ENCODE measurements at regions not wholly inside any gene's neighbourhood (a gene's known extent, or its start where the extent isn't known, plus 50 kb on each side); places are given as distances from the start of the nearest gene placed in this dataset.
"Not testable (repeated sequence)": the region's sequence is repeated elsewhere in the genome, so short reads cannot be mapped to it uniquely, and the experiment has no call there.

DNA sequence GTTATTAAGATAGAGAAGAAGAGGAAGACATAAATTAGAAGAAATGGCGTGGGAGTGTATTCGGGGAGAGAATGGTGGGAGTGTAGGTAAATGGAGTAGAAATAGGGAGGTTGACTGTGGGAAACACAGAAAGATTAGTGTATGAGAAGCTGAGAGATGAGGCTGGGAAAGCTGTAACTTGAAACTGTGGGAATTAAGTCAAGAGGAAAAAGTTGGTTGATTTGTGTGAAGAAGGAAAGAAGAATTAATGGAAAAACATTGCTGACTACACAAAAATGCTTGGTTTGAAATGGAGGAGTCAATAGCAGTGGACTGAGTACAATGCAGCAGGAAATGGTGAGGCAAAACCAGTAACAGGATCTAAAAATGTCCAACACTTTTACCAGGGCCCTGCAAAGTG lies 448.3 kb downstream of the PTPRC start:
- no peak overlapping the region for H3K27ac Mint-ChIP-seq (ENCODE audit: low read depth)
- H3K36me3 Mint-ChIP-seq (ENCODE audit: insufficient read depth), result no peaks in the 10 kb centered on the region
- H3K4me3 Mint-ChIP-seq, result no peak overlapping the region
- no peaks in the 10 kb centered on the region for H3K27me3 Mint-ChIP-seq
- ATAC-seq (replicated peaks; ENCODE audit: extremely low read depth, poor library complexity, severe bottlenecking) (no peak), DNase-seq (ENCODE audit: low spot score in 2 of 2) (no peak)
- H3K9me3 Mint-ChIP-seq, result no peaks in the 10 kb centered on the region
- H3K4me1 Mint-ChIP-seq, result peaks cover 21% of the 10 kb centered on the region

DNA sequence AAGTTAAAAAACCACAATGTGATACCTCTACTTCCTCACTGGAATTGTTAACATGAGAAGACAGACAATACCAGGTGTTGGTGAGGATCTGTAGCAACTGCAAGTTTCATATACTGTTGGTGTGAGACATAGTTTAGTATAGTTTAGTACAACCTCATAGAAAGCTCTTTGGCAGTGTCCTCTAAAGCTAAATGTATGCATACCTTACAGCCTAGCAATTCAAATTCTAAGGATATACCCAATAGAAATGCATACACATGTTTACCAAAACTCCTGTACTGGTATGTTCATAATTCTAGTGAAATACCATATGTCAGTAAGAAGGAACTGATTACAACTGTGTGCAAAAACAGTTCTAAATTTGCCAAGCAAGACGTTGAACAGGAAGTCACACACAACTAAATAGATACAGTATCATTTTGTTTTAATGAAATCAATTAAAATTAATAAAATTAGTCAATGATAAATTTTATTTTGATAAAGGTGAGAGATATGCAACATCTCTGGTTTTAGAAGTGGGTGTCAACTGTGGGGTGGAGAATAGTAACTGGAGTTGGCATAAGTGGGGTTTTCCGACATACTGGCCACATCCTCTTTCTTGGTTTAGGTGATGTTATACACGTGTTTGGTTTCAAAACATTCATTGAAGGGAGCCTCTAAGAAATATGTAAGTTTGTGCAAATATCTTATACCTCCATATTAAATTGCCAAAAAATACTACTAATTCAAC lies 450.7 kb downstream of the PTPRC start:
- DNase-seq (ENCODE audit: low spot score in 2 of 2), result peak in 1 of 2 donors; percentile 40
- no peaks in the 10 kb centered on the region for H3K9me3 Mint-ChIP-seq
- H3K27ac Mint-ChIP-seq (ENCODE audit: low read depth), result no peak overlapping the region
- H3K4me3 Mint-ChIP-seq, result no peak overlapping the region
- H3K27me3 Mint-ChIP-seq, result no peaks in the 10 kb centered on the region
- H3K4me1 Mint-ChIP-seq, result peaks cover 21% of the 10 kb centered on the region
- no peaks in the 10 kb centered on the region for H3K36me3 Mint-ChIP-seq (ENCODE audit: insufficient read depth)
- peak; percentile 100 for ATAC-seq (replicated peaks; ENCODE audit: extremely low read depth, poor library complexity, severe bottlenecking)

DNA sequence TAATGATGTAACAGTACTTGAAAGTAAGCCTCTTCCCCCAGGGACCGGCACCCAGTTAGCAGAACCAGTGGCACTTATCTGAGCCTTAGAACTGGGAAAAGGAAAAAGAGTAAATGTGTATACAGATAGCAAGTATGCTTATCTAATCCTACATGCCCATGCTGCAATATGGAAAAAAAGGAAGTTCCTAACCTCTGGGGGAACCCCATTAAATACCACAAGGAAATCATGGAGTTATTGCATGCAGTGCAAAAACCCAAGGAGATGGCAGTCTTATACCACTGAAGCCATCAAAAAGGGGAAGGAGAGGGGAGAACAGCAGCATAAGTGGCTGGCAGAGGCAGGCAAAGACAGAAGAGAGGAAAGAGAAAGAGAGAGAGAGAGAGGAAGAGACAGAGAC lies 456.8 kb downstream of the PTPRC start:
- H3K9me3 Mint-ChIP-seq; ATAC-seq (replicated peaks; ENCODE audit: extremely low read depth, poor library complexity, severe bottlenecking); H3K4me3 Mint-ChIP-seq; DNase-seq (ENCODE audit: low spot score in 2 of 2); H3K27me3 Mint-ChIP-seq; H3K4me1 Mint-ChIP-seq; H3K27ac Mint-ChIP-seq (ENCODE audit: low read depth); H3K36me3 Mint-ChIP-seq (ENCODE audit: insufficient read depth): not testable (repeated sequence)

DNA sequence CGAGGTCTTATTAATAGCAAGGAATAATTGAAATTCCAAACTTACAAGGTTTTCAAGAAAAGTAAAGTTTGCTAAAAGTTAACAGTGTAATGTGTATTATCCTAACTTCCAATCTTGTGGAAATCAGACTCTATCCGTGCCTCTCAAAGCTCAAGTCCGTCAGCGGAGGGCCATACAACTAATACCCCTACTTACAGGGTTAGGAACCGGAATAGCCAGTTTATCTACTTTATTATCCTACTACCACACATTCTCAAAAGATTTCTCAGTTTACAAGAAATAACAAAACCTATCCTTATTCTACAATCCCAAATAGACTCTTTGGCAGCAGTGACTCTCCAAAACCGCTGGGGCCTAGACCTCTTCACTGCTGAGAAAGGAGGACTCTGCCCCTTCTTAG lies 457.8 kb downstream of the PTPRC start:
- Mint-ChIP-seq H3K27ac (ENCODE audit: low read depth) (no peak overlapping the region), H3K9me3 (no peaks in the 10 kb centered on the region), H3K4me1 (no peaks in the 10 kb centered on the region), H3K36me3 (ENCODE audit: insufficient read depth) (no peaks in the 10 kb centered on the region), H3K27me3 (no peaks in the 10 kb centered on the region), H3K4me3 (no peak overlapping the region)
- no peak for ATAC-seq (replicated peaks; ENCODE audit: extremely low read depth, poor library complexity, severe bottlenecking)
- DNase-seq (ENCODE audit: low spot score in 2 of 2), result no peak

DNA sequence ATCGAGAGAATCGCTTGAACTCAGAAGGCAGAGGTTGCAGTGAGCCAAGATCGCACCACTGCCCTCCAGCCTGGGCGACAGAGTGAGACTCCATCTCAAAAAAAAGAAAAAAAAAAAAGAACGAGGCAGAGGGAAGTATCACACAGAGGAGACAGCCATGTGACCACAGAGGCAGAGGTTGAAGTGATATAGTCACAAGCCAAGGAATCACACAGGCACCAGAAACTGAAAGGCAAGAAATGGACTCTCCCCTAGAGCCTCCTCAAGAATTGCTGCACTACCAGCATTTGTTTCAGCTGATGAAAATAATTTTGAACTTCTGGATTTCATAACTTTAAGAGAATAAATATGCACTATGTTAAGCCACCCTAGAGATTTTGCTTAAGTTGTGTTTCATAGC lies 459.6 kb downstream of the PTPRC start:
- H3K4me3 Mint-ChIP-seq, result no peak overlapping the region
- DNase-seq (ENCODE audit: low spot score in 2 of 2), result no peak
- no peaks in the 10 kb centered on the region for H3K9me3 Mint-ChIP-seq
- H3K36me3 Mint-ChIP-seq (ENCODE audit: insufficient read depth), result no peaks in the 10 kb centered on the region
- no peak overlapping the region for H3K27ac Mint-ChIP-seq (ENCODE audit: low read depth)
- H3K27me3 Mint-ChIP-seq, result no peaks in the 10 kb centered on the region
- H3K4me1 Mint-ChIP-seq, result no peaks in the 10 kb centered on the region
- ATAC-seq (replicated peaks; ENCODE audit: extremely low read depth, poor library complexity, severe bottlenecking), result no peak

DNA sequence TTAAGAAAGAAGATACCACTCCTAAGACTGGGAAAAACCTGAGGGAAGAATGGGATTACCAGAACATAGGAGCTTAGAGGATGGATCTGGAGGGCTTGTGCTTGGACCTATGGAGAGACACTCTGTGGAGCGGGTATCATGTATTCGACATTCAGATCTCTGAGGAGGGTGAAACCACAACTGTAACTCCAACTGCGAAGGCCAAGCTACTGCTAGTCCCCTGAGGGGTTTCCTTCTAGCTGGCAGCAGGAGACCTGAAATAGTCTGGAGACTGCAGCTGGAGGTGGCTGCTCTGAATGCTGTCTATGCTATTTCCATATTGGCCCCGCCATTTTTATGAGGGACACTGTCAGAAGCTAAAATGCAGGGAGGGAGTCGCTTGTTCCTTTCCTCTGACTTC lies 462.3 kb downstream of the PTPRC start:
- DNase-seq (ENCODE audit: low spot score in 2 of 2) (no peak), ATAC-seq (replicated peaks; ENCODE audit: extremely low read depth, poor library complexity, severe bottlenecking) (no peak)
- Mint-ChIP-seq H3K4me1 (no peaks in the 10 kb centered on the region), H3K4me3 (no peak overlapping the region), H3K9me3 (peaks cover 8% of the 10 kb centered on the region), H3K36me3 (ENCODE audit: insufficient read depth) (no peaks in the 10 kb centered on the region), H3K27ac (ENCODE audit: low read depth) (no peak overlapping the region), H3K27me3 (no peaks in the 10 kb centered on the region)

DNA sequence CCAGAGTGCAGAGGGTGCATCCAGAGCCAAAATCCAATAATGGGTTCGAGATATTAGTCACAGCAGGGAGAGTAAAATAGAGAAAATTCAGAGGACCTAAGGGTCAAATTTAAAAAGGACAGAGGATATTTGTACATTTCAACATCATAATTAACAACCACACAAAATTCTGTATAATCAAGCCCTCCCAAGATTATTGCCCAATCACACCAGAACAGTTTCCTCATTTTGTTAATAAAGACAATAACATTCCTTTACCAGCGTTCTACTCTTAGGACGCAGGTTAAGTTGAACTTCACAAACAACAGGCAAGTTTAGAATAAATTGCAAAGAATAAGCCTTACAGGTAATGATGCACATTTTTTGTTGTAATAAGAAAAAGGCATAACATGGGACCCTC lies 462.8 kb downstream of the PTPRC start:
- DNase-seq (ENCODE audit: low spot score in 2 of 2), result no peak
- ATAC-seq (replicated peaks; ENCODE audit: extremely low read depth, poor library complexity, severe bottlenecking), result no peak
- no peaks in the 10 kb centered on the region for H3K27me3 Mint-ChIP-seq
- H3K4me3 Mint-ChIP-seq, result no peak overlapping the region
- H3K4me1 Mint-ChIP-seq, result no peaks in the 10 kb centered on the region
- no peak overlapping the region for H3K27ac Mint-ChIP-seq (ENCODE audit: low read depth)
- H3K9me3 Mint-ChIP-seq, result peaks cover 8% of the 10 kb centered on the region
- H3K36me3 Mint-ChIP-seq (ENCODE audit: insufficient read depth), result no peaks in the 10 kb centered on the region

DNA sequence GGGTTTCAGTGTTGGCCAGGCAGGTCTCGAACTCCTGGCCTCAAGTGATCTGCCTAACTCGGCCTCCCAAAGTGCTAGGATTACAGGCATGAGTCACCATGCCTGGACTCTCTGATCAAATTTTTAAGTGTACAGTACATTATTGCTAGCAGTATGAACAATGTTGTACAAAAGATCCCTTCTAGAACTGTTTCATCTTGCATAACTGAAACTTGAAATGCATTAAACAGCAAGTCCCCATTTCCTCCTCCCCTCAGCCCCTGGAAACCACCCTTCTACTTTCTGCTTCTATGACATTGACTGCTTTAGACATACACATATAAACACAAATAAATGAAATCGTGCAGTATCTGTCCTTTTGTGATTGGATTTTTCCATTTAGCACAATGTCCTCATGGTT lies 463.4 kb downstream of the PTPRC start:
- H3K4me1 Mint-ChIP-seq, result no peaks in the 10 kb centered on the region
- DNase-seq (ENCODE audit: low spot score in 2 of 2) (no peak), ATAC-seq (replicated peaks; ENCODE audit: extremely low read depth, poor library complexity, severe bottlenecking) (no peak)
- no peak overlapping the region for H3K27ac Mint-ChIP-seq (ENCODE audit: low read depth)
- no peaks in the 10 kb centered on the region for H3K27me3 Mint-ChIP-seq
- H3K9me3 Mint-ChIP-seq, result peaks cover 8% of the 10 kb centered on the region
- no peak overlapping the region for H3K4me3 Mint-ChIP-seq
- H3K36me3 Mint-ChIP-seq (ENCODE audit: insufficient read depth), result no peaks in the 10 kb centered on the region

DNA sequence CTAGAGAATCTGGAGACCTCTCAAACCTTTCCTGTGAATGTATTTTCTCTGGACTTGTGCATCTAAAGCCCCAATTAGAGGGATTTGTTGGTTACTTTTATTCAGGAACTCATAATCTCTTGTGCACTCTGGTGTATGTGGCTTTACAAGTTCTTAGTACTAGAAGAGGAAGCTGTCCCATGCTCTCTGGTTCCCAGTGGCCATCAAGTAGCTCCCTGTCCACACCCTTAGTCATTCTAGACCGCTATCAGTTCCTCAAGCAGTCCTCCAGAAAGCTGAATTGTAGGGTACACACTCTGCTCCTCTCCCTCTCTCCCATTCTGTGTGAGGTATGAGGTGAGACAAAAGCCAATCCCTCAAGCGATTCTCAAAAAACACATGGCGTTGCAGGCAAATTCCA lies 470.3 kb downstream of the PTPRC start:
- peaks cover 8% of the 10 kb centered on the region for H3K9me3 Mint-ChIP-seq
- no peaks in the 10 kb centered on the region for H3K4me1 Mint-ChIP-seq
- no peaks in the 10 kb centered on the region for H3K36me3 Mint-ChIP-seq (ENCODE audit: insufficient read depth)
- ATAC-seq (replicated peaks; ENCODE audit: extremely low read depth, poor library complexity, severe bottlenecking) (no peak), DNase-seq (ENCODE audit: low spot score in 2 of 2) (no peak)
- no peak overlapping the region for H3K27ac Mint-ChIP-seq (ENCODE audit: low read depth)
- no peaks in the 10 kb centered on the region for H3K27me3 Mint-ChIP-seq
- no peak overlapping the region for H3K4me3 Mint-ChIP-seq

DNA sequence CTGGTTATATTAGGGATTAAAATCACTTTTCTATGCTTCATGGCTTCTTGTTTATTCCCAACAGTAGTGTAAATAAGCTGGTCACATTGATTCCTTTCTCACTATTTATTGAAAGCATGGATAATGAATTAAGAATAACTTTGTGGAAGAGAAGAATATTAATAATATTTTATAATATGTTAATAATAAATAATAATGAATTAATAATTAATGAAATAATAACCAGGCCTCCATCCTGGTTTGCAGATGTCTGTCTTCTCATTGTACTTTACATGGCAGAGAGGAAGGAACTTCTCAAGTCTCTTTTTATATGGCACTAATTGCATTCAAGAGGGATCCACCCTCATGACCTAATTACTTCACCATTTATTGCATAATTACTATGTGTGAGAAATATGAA lies 473.5 kb downstream of the PTPRC start:
- Mint-ChIP-seq H3K27ac (ENCODE audit: low read depth) (no peak overlapping the region), H3K9me3 (no peaks in the 10 kb centered on the region), H3K36me3 (ENCODE audit: insufficient read depth) (no peaks in the 10 kb centered on the region), H3K4me3 (no peak overlapping the region), H3K27me3 (no peaks in the 10 kb centered on the region), H3K4me1 (no peaks in the 10 kb centered on the region)
- no peak for DNase-seq (ENCODE audit: low spot score in 2 of 2)
- no peak for ATAC-seq (replicated peaks; ENCODE audit: extremely low read depth, poor library complexity, severe bottlenecking)

DNA sequence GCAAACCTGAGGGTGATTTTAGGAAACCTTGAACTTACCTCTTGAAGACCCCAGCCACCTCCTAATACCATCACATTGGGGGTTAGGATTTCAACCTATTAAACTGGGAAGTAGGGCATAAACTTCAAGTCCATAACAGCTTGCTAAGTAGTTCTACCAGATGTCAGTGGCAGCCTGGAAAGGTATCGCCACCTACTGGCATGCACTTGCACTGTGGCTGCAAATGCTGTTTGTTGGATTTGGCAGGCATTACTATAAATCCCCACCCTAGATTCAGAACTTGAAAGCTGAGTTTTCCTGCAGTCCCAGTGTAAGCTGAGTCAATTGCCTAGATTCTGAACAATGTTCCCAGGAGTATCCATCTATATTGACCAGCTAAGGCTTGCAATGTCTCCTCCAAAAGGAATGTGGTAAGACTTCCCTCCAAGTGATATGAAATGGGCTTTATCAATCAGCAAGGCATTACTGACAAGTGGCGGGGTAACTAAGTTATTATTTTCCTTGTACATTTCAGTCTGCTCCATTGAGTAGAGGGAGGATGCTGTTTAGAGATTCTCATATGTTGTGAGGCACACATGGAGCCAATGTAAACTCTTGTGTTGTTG lies 474.5 kb downstream of the PTPRC start:
- H3K27ac Mint-ChIP-seq (ENCODE audit: low read depth), result no peak overlapping the region
- H3K4me3 Mint-ChIP-seq, result no peak overlapping the region
- DNase-seq (ENCODE audit: low spot score in 2 of 2) (peak; percentile 32 to 45), ATAC-seq (replicated peaks; ENCODE audit: extremely low read depth, poor library complexity, severe bottlenecking) (peak; percentile 43)
- no peaks in the 10 kb centered on the region for H3K9me3 Mint-ChIP-seq
- H3K4me1 Mint-ChIP-seq, result no peaks in the 10 kb centered on the region
- H3K27me3 Mint-ChIP-seq, result no peaks in the 10 kb centered on the region
- H3K36me3 Mint-ChIP-seq (ENCODE audit: insufficient read depth), result no peaks in the 10 kb centered on the region

DNA sequence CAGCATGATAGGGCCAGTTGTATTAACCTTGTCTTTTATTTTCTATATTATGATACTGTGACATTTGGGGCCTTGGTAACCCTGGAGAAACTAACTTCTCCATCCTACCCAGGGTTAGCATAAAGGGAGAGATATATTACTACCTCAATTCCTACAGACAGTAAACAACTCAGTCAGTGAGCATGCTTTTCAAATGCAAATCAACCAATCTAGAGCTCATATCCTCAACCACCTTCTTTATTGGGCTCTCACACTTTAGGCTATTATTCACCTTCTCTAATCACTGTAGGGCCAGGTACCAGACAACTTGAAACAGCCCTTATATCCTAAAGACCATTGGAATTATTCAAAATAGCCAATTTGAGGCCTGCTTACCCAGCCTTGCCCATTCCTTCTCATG lies 477.6 kb downstream of the PTPRC start:
- ATAC-seq (replicated peaks; ENCODE audit: extremely low read depth, poor library complexity, severe bottlenecking), result no peak
- DNase-seq (ENCODE audit: low spot score in 2 of 2), result no peak
- no peak overlapping the region for H3K4me3 Mint-ChIP-seq
- H3K27me3 Mint-ChIP-seq, result no peaks in the 10 kb centered on the region
- no peak overlapping the region for H3K27ac Mint-ChIP-seq (ENCODE audit: low read depth)
- H3K9me3 Mint-ChIP-seq, result no peaks in the 10 kb centered on the region
- no peaks in the 10 kb centered on the region for H3K36me3 Mint-ChIP-seq (ENCODE audit: insufficient read depth)
- H3K4me1 Mint-ChIP-seq, result no peaks in the 10 kb centered on the region

DNA sequence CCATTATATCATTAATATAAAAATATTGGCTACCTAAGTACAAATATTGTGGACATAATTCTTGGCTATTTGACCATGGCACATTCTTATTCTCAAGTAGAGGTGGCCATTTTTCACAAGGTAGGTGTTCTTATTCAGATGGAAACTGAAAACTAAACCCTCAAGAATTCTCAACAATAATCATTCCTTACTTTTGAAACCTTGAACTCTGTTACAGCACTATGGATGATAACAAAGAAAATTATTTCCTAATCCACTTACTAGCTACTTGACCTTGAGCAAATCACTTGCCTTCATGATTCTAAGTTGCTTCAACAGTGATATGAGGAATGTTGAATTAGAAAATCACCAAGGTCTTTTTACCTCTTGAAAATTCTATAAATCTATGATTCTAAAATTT lies 482.2 kb downstream of the PTPRC start:
- H3K27me3 Mint-ChIP-seq, result no peaks in the 10 kb centered on the region
- no peak overlapping the region for H3K4me3 Mint-ChIP-seq
- H3K4me1 Mint-ChIP-seq, result no peaks in the 10 kb centered on the region
- ATAC-seq (replicated peaks; ENCODE audit: extremely low read depth, poor library complexity, severe bottlenecking) (no peak), DNase-seq (ENCODE audit: low spot score in 2 of 2) (no peak)
- H3K27ac Mint-ChIP-seq (ENCODE audit: low read depth), result no peak overlapping the region
- H3K36me3 Mint-ChIP-seq (ENCODE audit: insufficient read depth), result no peaks in the 10 kb centered on the region
- no peaks in the 10 kb centered on the region for H3K9me3 Mint-ChIP-seq
